GM19467 (cell line): ENCODE measurements at regions not wholly inside any gene's neighbourhood (a gene's known extent, or its start where the extent isn't known, plus 50 kb on each side); places are given as distances from the start of the nearest gene placed in this dataset.

Experiments
- ATAC-seq: cut with Tn5 transposase; IDR thresholded peaks from one replicate; pipeline ENCODE4 v1.9.1; 2021; ENCODE audit warnings: mild to moderate bottlenecking, moderate library complexity; ENCODE audit not compliant: unreplicated experiment

- ATAC-seq, result no peak
These were observed 141.2 kb downstream of the MYCN start for GRCh38 chr2:16081316-16082200.

GRCh38 chr2:16080516-16080915 is 140.2 kb downstream of the MYCN start:
- no peak for ATAC-seq

GRCh38 chr2:16080071-16080470 is 139.7 kb downstream of the MYCN start:
- ATAC-seq, result no peak

GRCh38 chr2:16079637-16080036 is 139.3 kb downstream of the MYCN start:
- ATAC-seq, result no peak

GRCh38 chr2:16077601-16078000 is 137.3 kb downstream of the MYCN start:
- no peak for ATAC-seq

GRCh38 chr2:16076911-16077310 is 136.6 kb downstream of the MYCN start:
- ATAC-seq, result no peak

GRCh38 chr2:16075045-16076012 is 135.0 kb downstream of the MYCN start:
- no peak for ATAC-seq

GRCh38 chr2:16073921-16074425 is 133.6 kb downstream of the MYCN start:
- no peak for ATAC-seq

- no peak for ATAC-seq
These were observed 133.1 kb downstream of the MYCN start for GRCh38 chr2:16073471-16073870.

- no peak for ATAC-seq
These were observed 132.4 kb downstream of the MYCN start for GRCh38 chr2:16072638-16073290.

GRCh38 chr2:16071865-16072637 is 131.7 kb downstream of the MYCN start:
- no peak for ATAC-seq

- no peak for ATAC-seq
These were observed 130.9 kb downstream of the MYCN start for GRCh38 chr2:16071039-16071864.

- ATAC-seq, result no peak
These were observed 130.3 kb downstream of the MYCN start for GRCh38 chr2:16070648-16070971.

GRCh38 chr2:16069933-16070647 is 129.7 kb downstream of the MYCN start:
- no peak for ATAC-seq

GRCh38 chr2:16069663-16069932 is 129.2 kb downstream of the MYCN start:
- no peak for ATAC-seq

GRCh38 chr2:16068552-16068940 is 128.2 kb downstream of the MYCN start:
- ATAC-seq, result no peak

- no peak for ATAC-seq
These were observed 127.7 kb downstream of the MYCN start for GRCh38 chr2:16067866-16068551.

GRCh38 chr2:16067444-16067843 is 127.1 kb downstream of the MYCN start:
- ATAC-seq, result no peak

- no peak for ATAC-seq
These were observed 126.7 kb downstream of the MYCN start for GRCh38 chr2:16067037-16067406.
